Right renal pelvis (tissue), 4 donors: ENCODE measurements at regions not wholly inside any gene's neighbourhood (a gene's known extent, or its start where the extent isn't known, plus 50 kb on each side); places are given as distances from the start of the nearest gene placed in this dataset.

ENCODE experiments used
- DNase-seq, 4 donors: peaks; one replicate each; pipeline ENCODE4 v3.0.0-alpha.2; 2013; ENCODE audit warnings: low read depth in 4 of 4, low spot score in 3 of 4, missing footprints in 1 of 4

DNA sequence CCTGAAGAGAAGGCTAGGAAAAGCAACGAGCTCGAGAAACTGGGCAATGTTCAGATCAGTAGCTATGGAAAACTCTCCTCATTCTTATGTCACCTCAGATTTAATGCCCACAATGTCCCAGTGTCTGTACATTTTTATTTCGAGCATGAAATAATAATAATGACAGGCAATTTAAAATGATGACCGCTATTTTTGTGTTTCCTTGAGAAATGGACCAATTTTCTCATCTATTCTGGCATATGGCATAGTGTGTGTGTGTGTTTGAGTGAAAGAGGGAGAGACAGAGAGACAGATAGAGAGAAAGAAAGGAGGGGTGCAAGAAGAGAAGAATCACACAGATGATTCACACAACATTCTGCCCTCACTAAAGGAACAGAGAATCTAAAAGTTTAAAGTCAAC lies 119.1 kb upstream of the C1orf21 start:
- DNase-seq, result no peak

DNA sequence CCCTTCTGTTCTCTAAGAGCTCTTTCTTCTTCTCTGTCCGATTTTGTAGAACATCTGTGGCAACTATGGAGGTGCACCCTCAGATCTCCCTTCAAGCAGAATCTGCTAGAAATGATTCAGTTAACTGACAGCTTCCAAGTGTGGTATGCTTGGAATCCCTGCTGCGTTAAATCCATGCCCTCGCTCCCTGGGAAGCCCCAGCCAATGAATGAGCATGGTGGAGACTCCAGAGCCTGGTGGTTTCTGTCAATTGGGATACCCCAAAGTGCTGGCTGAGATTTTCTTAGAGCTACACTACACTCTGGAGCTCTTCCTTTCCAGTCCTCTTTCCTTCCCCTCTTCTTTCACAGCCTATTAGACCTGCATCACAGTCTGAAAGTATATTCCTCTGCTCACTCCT lies 116.3 kb upstream of the C1orf21 start:
- DNase-seq, result no peak

DNA sequence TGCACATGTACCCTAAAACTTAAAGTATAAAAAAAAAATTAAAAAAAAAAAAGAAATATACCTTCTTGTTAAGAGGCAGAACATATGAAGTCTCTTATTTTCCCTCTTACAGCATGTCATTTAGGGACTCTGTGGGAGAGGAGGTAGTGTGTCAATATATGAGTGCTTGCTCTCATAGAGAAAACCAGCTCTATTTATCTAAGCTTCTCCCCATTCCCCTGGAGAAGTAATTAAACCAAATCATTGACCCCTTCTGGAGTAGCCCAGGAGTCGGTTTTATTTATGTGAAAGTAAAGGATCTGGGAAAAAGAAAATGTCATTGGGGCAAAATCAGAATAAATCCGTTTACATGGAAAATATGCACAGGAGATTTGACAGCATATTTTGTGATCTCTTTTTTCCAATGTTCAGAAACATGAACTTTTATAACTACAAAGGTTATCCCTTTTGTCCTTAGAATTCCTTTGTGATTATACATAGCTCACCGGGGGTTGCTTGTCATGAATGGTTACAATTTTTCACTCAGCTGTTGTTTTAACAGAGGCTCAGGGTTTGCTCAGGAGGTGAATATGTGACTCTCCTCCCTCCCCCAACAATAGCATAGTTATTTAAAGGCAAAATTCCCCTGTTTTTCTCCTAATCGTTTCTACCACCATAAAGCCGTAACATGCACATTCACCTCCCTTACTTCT lies 114.5 kb upstream of the C1orf21 start:
- no peak for DNase-seq

DNA sequence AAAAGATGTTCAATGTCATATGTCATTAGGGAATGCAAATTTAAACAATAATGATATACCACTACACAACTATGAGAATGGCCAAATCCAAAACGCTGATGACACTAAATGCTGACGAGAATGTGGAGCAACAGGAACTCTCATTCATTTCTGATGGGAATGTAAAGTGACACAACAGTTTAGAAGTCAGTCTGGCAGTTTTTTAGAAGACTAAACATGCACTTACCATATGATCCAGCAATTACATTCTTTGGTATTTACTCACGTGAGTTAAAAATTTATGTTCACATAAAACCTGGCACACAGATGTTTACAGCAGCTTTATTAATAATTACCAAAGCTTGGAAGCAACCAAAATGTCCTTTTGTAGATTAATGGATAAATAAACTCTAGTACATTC lies 110.4 kb upstream of the C1orf21 start:
- DNase-seq, result no peak

DNA sequence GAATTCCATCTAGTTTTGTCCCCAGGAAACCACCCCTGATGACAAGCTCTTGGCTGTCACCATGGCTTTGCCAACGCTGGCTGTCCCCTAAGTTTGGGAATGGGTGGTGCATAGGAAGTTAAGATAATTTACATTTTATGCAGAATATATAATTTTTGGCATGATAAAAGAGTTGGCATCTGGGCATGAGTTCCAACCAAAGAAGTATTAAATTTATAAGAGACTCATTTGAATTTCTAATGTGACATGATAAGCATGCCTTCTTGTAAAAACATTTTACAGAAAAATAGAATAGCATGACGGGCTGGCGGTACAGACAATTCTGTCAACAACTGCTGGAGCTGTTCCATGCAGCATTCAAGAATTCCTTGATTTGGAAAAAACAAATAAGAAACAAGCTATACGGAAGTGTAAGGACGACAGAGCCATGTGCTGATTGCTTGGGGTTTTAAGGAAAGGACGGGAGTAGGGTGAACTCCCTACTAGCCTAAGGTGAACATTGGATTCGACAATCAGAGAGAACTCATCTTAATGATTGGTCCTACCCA lies 106.8 kb upstream of the C1orf21 start:
- no peak for DNase-seq

DNA sequence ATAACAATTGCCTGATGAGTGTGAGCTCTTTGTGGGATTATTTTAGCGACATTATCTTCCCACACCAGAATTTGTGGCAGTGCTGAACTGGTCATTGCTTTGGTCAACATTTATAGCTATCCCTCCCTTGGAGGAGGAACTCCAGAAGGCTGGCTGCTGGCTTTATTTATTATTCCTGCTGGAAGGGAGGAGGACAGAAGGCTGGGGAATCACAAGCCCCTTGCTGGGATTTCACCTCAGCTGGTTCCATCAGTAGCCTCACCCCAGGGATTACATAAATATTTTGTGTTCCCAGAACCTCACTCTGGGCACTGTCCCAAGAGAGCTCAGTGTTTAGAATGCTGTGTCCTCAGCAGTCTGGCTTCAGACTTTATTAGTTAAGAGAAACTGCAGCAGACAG lies 102.8 kb upstream of the C1orf21 start:
- DNase-seq, result no peak

DNA sequence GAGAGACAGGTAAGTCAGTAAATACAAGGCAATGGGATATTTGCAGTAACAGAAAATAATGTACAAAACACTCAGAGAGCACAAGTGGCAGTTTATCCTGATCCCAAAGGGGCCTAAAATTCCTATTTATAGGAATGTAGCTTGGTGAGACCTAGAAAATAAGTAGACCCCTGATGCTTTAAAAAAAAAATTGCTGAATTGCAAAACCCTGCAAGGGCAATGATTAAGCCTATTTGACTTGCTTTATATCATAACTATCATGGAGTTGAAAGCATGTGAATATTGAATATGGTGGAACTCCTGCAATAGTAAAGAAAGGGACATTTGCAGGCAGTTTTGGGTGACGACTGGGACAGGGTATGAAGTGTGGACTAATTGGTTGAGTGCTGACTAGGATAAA lies 101.9 kb upstream of the C1orf21 start:
- DNase-seq, result no peak

DNA sequence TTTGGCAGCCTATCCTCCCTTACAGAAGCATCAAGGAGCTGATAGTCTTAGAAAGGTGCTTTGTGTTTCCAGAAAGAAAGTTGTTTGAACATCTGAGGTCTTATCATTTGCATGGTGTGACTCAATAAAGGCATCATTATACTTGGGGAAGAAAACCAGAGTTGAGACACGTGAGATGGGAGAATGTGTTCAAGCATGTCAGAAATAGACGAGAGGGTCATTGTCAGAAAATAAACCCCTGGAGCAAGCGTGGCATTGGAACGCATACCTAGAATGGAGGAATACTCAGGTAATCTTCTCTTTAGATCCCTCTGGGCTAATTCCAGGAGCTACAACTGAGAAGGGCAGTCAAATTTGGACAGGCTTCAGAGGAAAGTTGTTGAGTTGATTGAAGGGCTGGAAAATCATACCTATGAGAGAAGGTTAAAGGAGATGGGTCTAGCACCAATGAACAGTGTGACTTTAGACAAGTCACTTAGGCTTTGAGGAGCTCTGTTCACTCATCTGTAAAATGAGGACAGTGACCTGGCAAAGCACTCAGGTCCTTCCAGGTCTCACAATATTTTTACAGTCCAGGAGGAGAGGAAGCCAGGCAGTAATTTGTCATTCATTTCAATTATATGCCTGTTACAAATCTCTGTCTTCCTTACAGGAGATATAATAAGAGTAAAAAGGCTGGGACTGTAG lies 101.3 kb upstream of the C1orf21 start:
- no peak for DNase-seq

DNA sequence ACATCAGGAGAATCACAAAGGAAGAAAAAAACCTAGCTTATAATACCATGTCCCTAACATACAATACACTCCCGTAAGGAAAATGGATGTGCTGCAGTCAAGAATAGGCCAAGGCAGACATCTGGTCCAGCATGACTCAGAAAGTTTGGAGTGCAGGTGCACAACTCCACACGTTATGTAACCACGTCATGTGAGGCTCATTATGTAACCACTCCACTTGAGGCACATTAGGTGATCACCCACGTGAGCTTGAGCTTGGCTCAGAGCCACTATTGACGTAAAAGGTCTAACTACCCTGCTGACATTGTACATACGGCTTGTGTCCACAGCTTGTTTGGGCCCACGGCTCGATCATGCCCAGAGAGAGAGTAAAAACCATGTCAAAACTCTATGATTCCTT lies 99.8 kb upstream of the C1orf21 start:
- no peak for DNase-seq

DNA sequence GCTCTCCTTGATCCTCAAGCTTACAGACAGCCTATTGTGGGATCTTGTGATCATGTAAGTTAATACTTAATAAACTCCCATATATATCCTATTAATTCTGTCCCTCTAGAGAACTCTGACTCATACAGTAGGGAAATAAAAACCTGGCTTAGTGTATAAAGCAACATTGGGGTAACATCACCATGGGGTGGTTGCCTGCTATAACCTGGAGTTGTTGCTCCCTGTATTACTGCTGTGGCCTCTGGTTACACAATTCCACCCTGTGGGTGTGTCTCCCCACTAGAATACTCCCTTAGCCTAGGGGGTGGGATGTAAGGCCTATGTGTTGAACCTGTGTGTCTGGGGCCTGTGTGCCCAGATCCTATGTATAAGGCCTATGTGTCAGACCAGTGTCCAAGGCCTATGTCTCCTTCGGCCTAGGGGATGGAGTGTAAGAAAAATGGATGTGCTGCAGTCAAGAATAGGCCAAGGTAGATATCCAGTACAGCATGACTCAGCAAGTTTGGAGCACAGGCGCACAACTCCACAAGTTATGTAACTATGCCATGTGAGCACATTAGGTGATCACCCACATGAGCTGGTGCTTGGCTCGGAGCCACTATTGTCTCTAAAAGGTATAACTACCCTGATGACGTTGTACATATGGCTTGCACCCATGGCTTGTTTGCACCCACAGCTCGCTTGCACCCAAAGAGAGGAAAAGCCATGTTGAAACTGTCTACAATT lies 96.8 kb upstream of the C1orf21 start:
- DNase-seq, result no peak

DNA sequence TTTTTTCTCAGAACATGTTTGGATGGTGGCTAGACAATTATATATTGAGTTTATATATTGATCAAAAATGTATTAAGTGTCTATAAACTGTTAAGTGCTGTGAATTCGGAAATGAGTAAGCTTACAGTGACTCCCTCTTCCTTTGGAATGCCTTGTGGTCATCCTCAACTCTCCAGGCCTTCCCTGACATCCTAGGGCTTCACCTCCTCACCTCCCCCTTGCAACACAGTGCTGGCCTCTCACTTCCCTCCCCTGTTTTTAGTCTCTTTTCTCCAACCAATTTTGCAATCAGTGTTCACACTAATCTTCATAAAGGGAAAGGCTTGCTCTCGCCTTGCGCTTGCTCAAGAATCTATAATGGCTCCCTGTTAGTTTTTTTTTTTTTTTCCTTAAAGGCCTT lies 95.1 kb upstream of the C1orf21 start:
- no peak for DNase-seq

DNA sequence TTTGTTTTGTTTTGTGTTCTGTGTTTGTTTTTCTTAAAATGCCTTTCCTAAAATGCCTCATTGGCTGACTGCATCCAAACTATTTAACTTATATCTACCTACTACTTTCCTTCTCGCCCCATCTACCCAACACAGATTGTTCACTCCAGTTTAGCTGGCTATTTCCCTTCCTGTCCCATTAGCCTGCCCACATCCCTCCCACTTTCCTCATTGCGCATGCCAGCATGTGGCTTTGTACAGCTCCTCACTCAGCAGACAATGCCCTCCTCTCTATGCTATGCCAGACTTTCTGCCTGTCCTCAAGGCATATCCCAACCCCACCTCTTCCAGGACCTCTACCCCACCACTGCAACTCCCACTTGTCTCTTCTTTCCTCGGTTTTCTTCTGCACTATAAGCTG lies 94.7 kb upstream of the C1orf21 start:
- no peak for DNase-seq

DNA sequence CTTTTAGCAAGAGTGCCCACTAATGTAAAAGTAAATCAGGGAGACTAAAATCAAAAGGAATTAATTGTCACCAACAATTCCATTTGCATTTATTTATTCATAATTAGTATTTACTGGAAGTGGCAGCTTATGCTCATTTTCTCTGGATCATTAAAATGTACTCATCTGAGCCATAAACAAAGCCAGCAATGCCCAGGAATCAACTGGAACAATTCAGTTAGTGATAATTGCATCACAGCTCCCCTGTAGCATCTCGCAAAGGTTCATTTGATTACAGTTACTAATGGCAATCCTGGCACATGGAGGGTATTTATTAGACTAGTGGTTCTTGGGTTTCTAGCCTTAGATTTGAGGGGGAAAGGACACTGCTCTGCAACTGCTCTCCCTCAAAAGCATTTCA lies 92.7 kb upstream of the C1orf21 start:
- no peak for DNase-seq

DNA sequence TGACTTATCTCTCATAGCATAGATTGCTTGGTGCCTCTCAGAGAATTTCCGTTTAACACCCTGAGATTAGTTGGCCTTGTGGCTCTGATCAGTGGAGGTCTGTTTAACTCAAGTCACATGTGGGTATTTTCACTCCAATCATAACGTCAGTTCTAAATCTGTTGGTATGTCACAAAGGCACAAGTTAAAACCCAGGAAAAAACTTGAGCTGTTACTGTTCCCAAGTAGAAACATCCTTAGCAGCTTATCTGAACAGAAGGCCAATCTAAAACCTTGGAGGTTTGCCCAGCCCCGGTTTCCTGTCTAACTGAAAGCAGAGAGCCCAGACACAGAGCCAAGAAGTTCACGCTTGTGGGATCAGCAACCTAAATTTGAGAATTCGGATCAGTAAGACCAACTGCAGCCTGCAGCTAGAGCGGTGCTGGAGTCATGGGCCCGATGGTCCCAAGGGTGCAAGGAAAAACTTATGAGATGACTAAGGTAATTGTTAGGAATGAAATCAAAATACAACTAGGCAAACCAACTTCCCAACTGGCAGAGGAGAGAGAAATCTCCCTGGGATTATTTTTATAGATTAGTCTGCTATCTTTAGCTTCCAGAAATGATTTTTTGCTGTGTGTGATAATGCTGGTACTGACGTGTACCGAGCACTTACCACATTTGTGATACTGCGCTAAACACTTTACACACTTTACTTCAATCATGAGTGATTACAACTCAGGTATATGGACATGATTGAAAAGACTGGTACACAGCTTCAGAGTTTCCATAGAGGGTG lies 90.2 kb upstream of the C1orf21 start:
- DNase-seq, result peak in 3 of 4 donors; percentile 47 to 60 (median 51)

DNA sequence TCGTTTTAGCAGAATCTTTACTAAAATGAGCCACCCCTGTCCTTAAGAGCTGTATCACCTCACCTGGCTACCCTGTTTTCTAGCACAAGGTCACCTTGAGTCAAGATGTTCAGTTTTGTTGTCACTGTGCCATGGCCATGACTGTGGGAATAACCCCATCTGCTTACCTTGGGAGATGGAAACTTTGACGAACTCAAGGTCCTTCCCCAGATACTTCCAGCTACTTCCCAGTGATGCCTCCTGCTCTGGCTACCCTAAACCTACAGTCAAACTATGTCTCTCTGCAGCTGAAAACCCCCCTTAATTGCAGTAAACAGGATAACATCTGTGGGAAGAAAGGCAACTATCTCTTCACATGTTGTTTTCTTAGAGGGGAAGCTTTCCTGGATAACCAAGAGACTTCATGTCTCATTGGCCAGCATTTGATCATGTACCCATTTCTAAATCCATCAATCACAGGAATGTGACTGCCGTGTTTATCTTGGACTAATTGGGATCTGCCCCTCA lies 89.5 kb upstream of the C1orf21 start:
- DNase-seq, result peak in 1 of 4 donors; percentile 27

DNA sequence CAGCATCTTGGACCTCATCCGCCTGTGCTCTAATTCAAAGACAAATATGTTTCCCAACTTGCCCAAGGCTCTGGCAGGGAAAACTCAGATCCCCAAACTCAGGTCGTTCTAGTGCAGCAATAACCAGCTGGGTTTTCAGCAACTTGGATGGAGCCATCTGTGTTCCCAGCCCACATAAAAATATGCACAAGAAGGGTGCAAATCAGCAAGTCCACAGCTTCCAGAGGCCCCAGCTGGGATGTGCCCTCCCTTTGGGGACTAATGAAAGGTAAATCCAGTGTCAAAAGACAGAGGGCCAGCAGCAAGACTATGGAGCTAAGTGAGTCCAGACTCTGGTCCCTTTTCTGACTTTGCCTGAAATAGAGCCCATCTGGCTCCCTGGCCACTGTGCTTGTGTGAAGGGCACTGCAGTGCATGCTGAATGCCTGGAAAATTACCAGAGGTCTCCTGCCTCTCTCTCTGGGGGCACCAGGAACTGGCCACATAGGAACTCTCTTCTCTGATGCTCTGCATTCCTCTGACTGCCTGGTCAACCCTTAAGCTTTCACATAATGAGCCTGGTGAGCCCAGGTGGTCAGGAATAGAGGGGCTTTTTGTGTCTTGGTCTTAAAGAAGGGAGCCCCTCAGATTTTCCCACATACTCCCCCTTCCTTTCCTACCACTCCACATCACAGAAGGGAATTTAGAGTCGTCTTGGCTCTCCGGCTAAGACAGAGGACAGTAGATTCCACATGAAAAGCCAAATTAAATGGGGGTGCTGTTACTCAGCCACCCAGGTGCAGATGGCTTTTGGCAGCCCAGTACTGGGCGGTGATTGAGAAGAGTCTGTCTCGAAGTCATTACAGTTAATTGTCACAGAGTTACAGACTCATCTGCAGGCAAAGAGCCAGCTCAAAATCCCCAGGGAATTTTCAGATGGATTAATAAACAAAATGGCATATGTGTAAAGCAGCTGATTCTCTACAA lies 88.1 kb upstream of the C1orf21 start:
- no peak for DNase-seq

DNA sequence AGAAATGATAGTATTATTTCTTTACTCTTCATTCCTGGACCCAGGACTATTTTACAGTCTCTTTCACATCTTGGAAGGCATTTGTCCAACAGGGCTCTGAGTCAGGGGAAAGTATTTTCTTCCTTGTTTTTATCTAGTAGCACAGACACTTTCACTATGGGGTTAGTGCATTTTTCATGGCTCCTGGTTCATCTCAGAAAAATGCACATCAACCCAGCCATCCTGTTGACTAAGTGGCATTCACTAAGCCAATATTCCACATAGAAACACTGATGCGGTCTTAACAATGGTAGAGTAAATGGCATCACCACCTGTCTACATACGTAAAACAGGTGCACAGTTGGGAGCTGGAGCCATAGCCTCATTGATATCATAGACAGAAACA lies 87.4 kb upstream of the C1orf21 start:
- no peak for DNase-seq

DNA sequence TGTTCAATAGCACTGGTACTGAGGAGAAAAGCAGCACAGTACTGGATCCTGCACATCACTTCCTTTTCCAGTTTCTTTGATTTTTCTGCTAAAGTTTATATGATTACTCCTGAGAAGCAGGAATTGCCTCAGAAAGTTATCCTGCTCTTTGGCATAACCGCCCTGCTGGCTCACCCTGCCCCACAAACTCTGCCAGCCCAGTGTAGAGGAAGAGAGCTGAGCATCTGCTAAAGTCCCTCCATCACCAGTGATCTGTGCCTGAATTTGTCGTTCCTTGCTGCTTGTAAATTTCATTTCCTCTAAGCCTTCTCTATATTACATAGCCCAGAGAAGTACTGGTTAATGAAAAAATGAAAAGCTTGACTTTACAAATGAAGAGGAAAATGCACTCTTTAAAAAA lies 87.0 kb upstream of the C1orf21 start:
- DNase-seq, result no peak

DNA sequence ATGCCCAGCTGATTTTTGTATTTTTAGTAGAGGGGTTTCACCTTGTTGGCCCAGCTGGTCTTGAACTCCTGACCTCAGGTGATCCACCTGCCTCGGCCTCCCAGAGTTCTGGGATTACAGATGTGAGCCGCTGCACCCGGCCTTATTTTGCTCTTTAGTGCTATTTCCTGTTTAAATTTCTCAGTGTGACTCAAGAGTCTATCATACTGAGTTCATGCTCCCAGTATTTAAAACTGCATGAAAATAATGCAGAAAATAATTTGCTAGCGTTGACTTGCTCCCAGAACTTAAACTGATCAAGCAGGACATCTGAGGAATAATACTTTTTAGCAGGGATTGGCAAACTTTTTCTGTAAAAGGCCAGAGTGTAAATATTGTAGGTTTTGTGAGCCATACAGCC lies 86.4 kb upstream of the C1orf21 start:
- no peak for DNase-seq

DNA sequence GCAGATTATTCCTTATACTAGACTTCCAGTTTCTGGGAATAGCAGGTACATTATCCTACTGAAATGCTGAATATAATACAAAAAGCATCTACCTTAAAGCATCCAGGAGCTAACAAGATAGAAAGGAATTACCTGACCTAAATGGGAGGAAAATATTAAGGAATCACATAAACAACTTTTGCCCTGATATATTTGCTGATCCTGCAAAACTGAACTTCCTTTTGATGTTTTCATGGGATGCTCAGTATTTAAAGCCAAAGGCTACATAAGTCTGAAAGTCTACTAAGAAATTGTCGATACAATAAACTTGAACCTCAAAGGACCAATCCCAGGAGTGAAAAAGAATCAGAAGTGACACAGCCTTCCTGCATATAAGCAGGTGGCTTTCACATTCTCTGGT lies 85.6 kb upstream of the C1orf21 start:
- DNase-seq, result no peak
